HEK293T (cell line): ENCODE measurements at regions not wholly inside any gene's neighbourhood (a gene's known extent, or its start where the extent isn't known, plus 50 kb on each side); places are given as distances from the start of the nearest gene placed in this dataset.
"Not testable (repeated sequence)": the region's sequence is repeated elsewhere in the genome, so short reads cannot be mapped to it uniquely, and the experiment has no call there.

Experiments used
- BHLHE40 ChIP-seq: fragments of 450-650 bp; IDR thresholded peaks from 2 replicates; pipeline ENCODE4 v1.6.1; 2016; ENCODE audit warnings: mild to moderate bottlenecking, moderate library complexity, borderline replicate concordance
- ELF4 ChIP-seq: fragments of 450-650 bp; IDR thresholded peaks from 2 replicates; pipeline ENCODE4 v1.6.1; 2017; ENCODE audit warnings: antibody characterized with exemption
- FOXA1 ChIP-seq: fragments of 450-650 bp; IDR thresholded peaks from 2 replicates; pipeline ENCODE4 v1.6.1; 2016; ENCODE audit warnings: mild to moderate bottlenecking
- FOXK2 ChIP-seq: fragments of 450-650 bp; IDR thresholded peaks from 2 replicates; pipeline ENCODE4 v1.6.1; 2016; ENCODE audit warnings: mild to moderate bottlenecking
- FOXM1 ChIP-seq: fragments of 450-650 bp; IDR thresholded peaks from 2 replicates; pipeline ENCODE4 v1.6.1; 2017; ENCODE audit warnings: mild to moderate bottlenecking, borderline replicate concordance
- HDGF ChIP-seq: fragments of 450-650 bp; IDR thresholded peaks from 2 replicates; pipeline ENCODE4 v1.6.1; 2017; ENCODE audit warnings: antibody characterized with exemption, borderline replicate concordance
- NFRKB ChIP-seq: fragments of 450-650 bp; IDR thresholded peaks from 2 replicates; pipeline ENCODE4 v1.6.1; 2016; ENCODE audit warnings: mild to moderate bottlenecking, moderate library complexity
- PKNOX1 ChIP-seq: fragments of 450-650 bp; IDR thresholded peaks from 2 replicates; pipeline ENCODE4 v1.6.1; 2016
- SP1 ChIP-seq: fragments of 450-650 bp; IDR thresholded peaks from 2 replicates; pipeline ENCODE4 v1.6.1; 2017
- ZNF384 ChIP-seq: fragments of 450-650 bp; IDR thresholded peaks from 2 replicates; pipeline ENCODE4 v1.6.1; 2016

- not testable (repeated sequence) for TF ChIP-seq SP1, FOXM1, BHLHE40, NFRKB, PKNOX1, FOXK2, HDGF, ELF4, ZNF384, FOXA1
Observed at GRCh38 chr5:44756097-44756496, 52.6 kb upstream of the MRPS30 start.
